ENCODE measurements at regions not wholly inside any gene's neighbourhood (a gene's known extent, or its start where the extent isn't known, plus 50 kb on each side); places are given as distances from the start of the nearest gene placed in this dataset.

DNA sequence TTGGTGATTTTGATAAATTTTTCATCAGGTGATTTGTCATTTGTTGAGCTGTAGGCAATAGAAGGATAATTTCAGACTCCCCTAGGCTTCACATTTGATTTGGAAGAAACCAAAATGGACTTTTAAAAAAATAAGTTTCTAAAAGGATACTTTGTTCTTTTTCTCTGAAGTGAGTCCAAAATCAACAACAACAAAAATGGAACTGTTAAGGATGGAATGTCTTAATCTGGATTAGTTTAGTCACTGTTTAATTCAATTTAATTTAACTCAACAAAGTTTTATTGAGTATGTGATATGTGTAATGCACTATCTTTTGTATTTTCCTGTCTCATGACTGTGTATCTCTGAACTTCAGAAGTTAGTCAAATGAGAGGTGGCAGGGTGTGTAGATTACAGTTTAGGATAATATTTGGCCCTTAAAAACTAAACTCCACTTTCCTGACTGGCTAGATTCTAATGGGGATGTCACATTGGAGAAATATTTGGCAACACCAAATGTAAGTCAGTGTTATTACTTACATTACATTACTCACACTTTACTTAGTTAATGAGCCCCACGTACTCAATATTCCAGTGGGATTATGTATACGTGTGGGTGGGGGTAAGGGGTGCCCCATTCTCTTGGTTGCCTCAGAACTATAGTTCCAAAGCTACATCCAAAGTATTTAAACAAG lies 209.7 kb downstream of the BCAT1 start:
- no peak overlapping the region for H2AFZ ChIP-seq
- 86% methylated on average over 2 of the region's 2 CpGs for WGBS (ENCODE audit: low lambda C conversion rate, missing lambda C conversion rate)
- no peak overlapping the region for H3K4me2 ChIP-seq

DNA sequence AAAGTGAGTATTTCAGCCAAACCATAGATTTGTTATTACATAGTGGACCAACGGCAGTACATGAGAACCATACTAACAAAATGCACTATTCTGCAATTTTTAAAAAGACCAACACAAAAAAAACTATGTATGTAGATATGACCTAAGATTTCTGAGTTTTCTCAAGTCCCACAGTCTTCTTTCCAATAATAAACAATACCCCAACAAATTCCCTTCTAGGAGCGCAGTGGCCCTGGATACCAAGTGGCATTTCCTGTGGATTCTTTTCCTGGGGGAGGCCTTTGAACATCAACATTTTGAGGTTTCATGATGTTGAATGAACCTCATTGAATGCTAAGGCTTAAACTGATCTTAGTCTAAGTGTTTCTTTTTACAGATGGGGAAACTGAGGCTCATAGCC lies 210.5 kb downstream of the BCAT1 start:
- no peaks in the 10 kb centered on the region for H3K27me3 ChIP-seq
- H3K9me3 ChIP-seq (ENCODE audit: low read depth), result no peaks in the 10 kb centered on the region
- WGBS (ENCODE audit: low lambda C conversion rate, missing lambda C conversion rate), result 77% methylated on average over 2 of the region's 2 CpGs
- no peaks in the 10 kb centered on the region for H3K36me3 ChIP-seq (replicated peaks; ENCODE audit: insufficient read depth, low read depth)
- H3K4me3 ChIP-seq, result no peak overlapping the region
- no peak for DNase-seq (ENCODE audit: low spot score)
- H3K9me2 ChIP-seq (replicated peaks; ENCODE audit: insufficient read depth), result no peaks in the 10 kb centered on the region
- no peaks in the 10 kb centered on the region for H3K4me1 ChIP-seq (ENCODE audit: insufficient read depth)
- no peaks in the 10 kb centered on the region for H3K79me2 ChIP-seq
- H4K20me1 ChIP-seq (ENCODE audit: insufficient read depth, poor library complexity, severe bottlenecking), result no peaks in the 10 kb centered on the region
- TF ChIP-seq CTCF (IDR thresholded peaks at IDR 0.05; ENCODE audit: poor library complexity), result no peak
- TF ChIP-seq EZH2 (IDR thresholded peaks at IDR 0.05; ENCODE audit: borderline replicate concordance), result no peak
- no peak overlapping the region for H3K4me2 ChIP-seq
- H2AFZ ChIP-seq, result no peak overlapping the region
- no peak overlapping the region for H3K27ac ChIP-seq

More for the DNA sequence above, 209.7 kb downstream of the BCAT1 start:
- Histone ChIP-seq H3K4me1 (ENCODE audit: insufficient read depth) (no peaks in the 10 kb centered on the region), H3K9me2 (replicated peaks; ENCODE audit: insufficient read depth) (no peaks in the 10 kb centered on the region), H3K36me3 (replicated peaks; ENCODE audit: insufficient read depth, low read depth) (no peaks in the 10 kb centered on the region), H3K27me3 (no peaks in the 10 kb centered on the region), H3K79me2 (no peaks in the 10 kb centered on the region), H3K9me3 (ENCODE audit: low read depth) (no peaks in the 10 kb centered on the region), H3K27ac (no peak overlapping the region), H4K20me1 (ENCODE audit: insufficient read depth, poor library complexity, severe bottlenecking) (no peaks in the 10 kb centered on the region), H3K4me3 (no peak overlapping the region)
- TF ChIP-seq EZH2phosphoT487 (IDR thresholded peaks at IDR 0.05; ENCODE audit: low read depth, severe bottlenecking, unreplicated experiment) (no peak), CTCF (IDR thresholded peaks at IDR 0.05; ENCODE audit: poor library complexity) (no peak)
- no peak for DNase-seq (ENCODE audit: low spot score)

DNA sequence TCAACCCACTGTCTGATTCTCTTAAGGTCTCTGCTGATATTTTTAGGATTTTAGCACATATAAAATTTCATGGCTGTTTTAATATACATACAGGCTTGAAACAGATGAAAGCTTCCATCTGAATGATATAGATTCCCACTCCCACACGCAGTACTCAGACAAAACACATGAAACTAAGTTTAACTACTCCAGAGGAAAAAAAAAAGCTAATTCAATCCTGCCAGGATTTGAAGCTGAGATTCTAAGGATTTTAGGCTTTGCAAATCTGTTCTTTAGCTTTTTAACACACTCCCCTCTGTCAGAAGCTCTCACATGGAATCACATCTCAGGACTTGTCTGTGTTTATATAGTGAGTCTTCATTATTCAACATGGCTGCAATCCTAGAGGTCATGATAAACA lies 217.3 kb downstream of the BCAT1 start:
- TF ChIP-seq EZH2 (IDR thresholded peaks at IDR 0.05; ENCODE audit: borderline replicate concordance) (no peak), EZH2phosphoT487 (IDR thresholded peaks at IDR 0.05; ENCODE audit: low read depth, severe bottlenecking, unreplicated experiment) (no peak), CTCF (IDR thresholded peaks at IDR 0.05; ENCODE audit: poor library complexity) (no peak)
- Histone ChIP-seq H2AFZ (no peak overlapping the region), H3K9me3 (ENCODE audit: low read depth) (no peaks in the 10 kb centered on the region), H3K27ac (no peak overlapping the region), H3K36me3 (replicated peaks; ENCODE audit: insufficient read depth, low read depth) (no peaks in the 10 kb centered on the region), H3K4me3 (no peak overlapping the region), H3K79me2 (no peaks in the 10 kb centered on the region), H3K27me3 (no peaks in the 10 kb centered on the region), H3K4me2 (no peak overlapping the region), H4K20me1 (ENCODE audit: insufficient read depth, poor library complexity, severe bottlenecking) (no peaks in the 10 kb centered on the region), H3K9me2 (replicated peaks; ENCODE audit: insufficient read depth) (no peaks in the 10 kb centered on the region), H3K4me1 (ENCODE audit: insufficient read depth) (no peaks in the 10 kb centered on the region)
- 69% methylated on average over 1 of the region's 1 CpG for WGBS (ENCODE audit: low lambda C conversion rate, missing lambda C conversion rate)
- DNase-seq (ENCODE audit: low spot score), result no peak

DNA sequence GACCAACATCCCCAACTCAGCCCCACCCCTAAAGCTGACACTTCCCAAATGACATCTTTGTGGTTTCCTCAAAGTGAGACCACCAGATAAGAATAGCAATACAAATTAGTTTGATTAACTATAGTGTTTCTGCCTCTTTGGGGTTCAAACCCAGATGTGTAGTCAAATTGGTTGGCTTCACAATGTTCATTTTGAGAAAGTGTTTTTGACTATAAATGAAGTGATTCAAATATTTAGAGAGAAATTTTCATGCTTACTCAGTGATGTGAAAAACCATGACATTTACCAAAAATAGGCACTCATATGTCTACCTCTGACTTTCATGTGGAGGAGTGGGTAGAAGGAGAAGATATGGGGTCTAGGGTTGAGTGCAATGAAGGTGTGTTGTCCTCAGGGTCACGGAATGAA lies 218.4 kb downstream of the BCAT1 start:
- Histone ChIP-seq H3K4me3 (no peak overlapping the region), H3K9me3 (ENCODE audit: low read depth) (no peaks in the 10 kb centered on the region), H3K4me1 (ENCODE audit: insufficient read depth) (no peaks in the 10 kb centered on the region), H2AFZ (no peak overlapping the region), H3K9me2 (replicated peaks; ENCODE audit: insufficient read depth) (no peaks in the 10 kb centered on the region), H3K27ac (no peak overlapping the region), H3K79me2 (no peaks in the 10 kb centered on the region), H3K36me3 (replicated peaks; ENCODE audit: insufficient read depth, low read depth) (no peaks in the 10 kb centered on the region), H4K20me1 (ENCODE audit: insufficient read depth, poor library complexity, severe bottlenecking) (no peaks in the 10 kb centered on the region), H3K4me2 (no peak overlapping the region), H3K27me3 (no peaks in the 10 kb centered on the region)
- TF ChIP-seq EZH2 (IDR thresholded peaks at IDR 0.05; ENCODE audit: borderline replicate concordance) (no peak), CTCF (IDR thresholded peaks at IDR 0.05; ENCODE audit: poor library complexity) (no peak), EZH2phosphoT487 (IDR thresholded peaks at IDR 0.05; ENCODE audit: low read depth, severe bottlenecking, unreplicated experiment) (no peak)
- no peak for DNase-seq (ENCODE audit: low spot score)
- WGBS (ENCODE audit: low lambda C conversion rate, missing lambda C conversion rate), result 92% methylated on average over 1 of the region's 1 CpG
